Pancreas (tissue), 10 donors: ENCODE measurements at regions not wholly inside any gene's neighbourhood (a gene's known extent, or its start where the extent isn't known, plus 50 kb on each side); places are given as distances from the start of the nearest gene placed in this dataset.
A peak's percentile ranks its signal among the peaks of the same experiment; 100 is the strongest.

Source experiments
- ATAC-seq, 4 donors: fragments of 200-7000 bp; cut with Tn5 transposase; one replicate each; pipeline versions ENCODE4 v1.8.0 to v1.9.1; 2020; ENCODE audit warnings: mild to moderate bottlenecking in 4 of 4, moderate library complexity in 4 of 4
- DNase-seq, 6 donors: peaks; one replicate each; pipeline ENCODE4 v3.0.0-alpha.2; 2020
- FAIRE-seq: peaks from 2 replicates; lab custom pipeline; 2012; peaks lifted over from hg19 to GRCh38; lab: Jason Lieb, UNC
- H3K27ac ChIP-seq, 4 donors: fragments of 200-600 bp; sonication (generic); 1 replicate in 3 of 4; 2 replicates in 1 of 4; pipeline versions ENCODE4 v1.5.0 to v1.8.0; 2020
- H3K27me3 ChIP-seq, 4 donors: fragments of 200-600 bp; one replicate each; pipeline ENCODE4 v1.8.0; 2021
- H3K36me3 ChIP-seq, 3 donors: fragments of 200-600 bp; sonication (generic) in 1 of 3; one replicate each; pipeline versions ENCODE4 v1.5.0 to v1.8.0; 2020 to 2021
- H3K4me1 ChIP-seq, 3 donors: fragments of 200-600 bp; one replicate each; pipeline ENCODE4 v1.8.0; 2021
- H3K4me3 ChIP-seq, 4 donors: fragments of 200-600 bp; sonication (generic) in 2 of 4; one replicate each; pipeline versions ENCODE4 v1.5.0 to v1.8.0; 2020 to 2021
- H3K9me3 ChIP-seq, 4 donors: fragments of 200-600 bp; one replicate each; pipeline ENCODE4 v1.8.0; 2021
- WGBS, 2 donors: extraction: QIAGEN DNeasy Blood & Tissue Kit; methylation state at CpG; one replicate each; pipeline ENCODE4 v1.1.7; 2013; 5-methylcytosine and 5-hydroxymethylcytosine counted together
- intact Hi-C, 3 donors: fragments of 100-400 bp; cut with DNase I; formaldehyde crosslinking; loops; one replicate each; pipeline versions ENCODE4 v1.11.1 to v1.14.2; 2022
- TF ChIP-seq, protein P1 (sequence below), 4 donors: fragments of 200-600 bp; sonication (generic) in 3 of 4; IDR thresholded peaks; one replicate each; pipeline versions ENCODE4 v1.5.0 to v1.8.0; 2021; ENCODE audit warnings: antibody characterized with exemption in 4 of 4
- donor health status: healthy with polysubstance abuse.
- donor health status: DM: no; HTN: no; CAD: no; lungs with moderate emphysema.
- donor health status: DM: no; HTN: no; CAD: no.
- donor health status: control.
- donor health status: control.
- donor health status: Bipolar disorder and iron deficiency.
- donor health status: DM: yes; HTN: yes; CAD: no.
- donor health status: DM: no; HTN: no; CAD: no.
- donor health status: DM: no; HTN: no; CAD: no.
- donor health status: DM: yes; HTN: yes; CAD: no.

DNA sequence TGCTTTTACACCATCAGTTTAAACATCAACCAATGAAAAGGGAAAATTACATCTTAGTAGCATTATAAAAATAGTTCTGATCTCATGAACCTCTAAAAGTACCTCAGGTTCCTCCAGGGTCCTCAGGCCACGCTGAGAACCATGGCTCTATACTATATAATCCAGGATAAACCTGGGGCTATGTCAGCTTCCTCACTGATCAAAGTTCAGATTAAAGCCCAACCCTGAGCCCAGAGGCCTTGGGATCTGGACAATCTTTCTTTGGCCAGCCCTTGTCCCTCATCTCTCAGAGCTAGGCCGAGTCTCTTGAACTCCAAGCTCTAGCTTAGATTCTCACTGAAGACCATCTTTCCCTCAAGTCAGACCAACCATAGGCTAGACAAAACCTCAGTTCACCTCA is 168.3 kb downstream of the PLPP3 start:
- no peak overlapping the region for H3K4me3 ChIP-seq
- DNase-seq (no peak), FAIRE-seq (no peak), ATAC-seq (no peak)
- no peaks in the 10 kb centered on the region for H3K9me3 ChIP-seq
- no peaks in the 10 kb centered on the region for H3K27me3 ChIP-seq
- H3K4me1 ChIP-seq, result peaks cover 10 to 33% (median 12%) of the 10 kb centered on the region in 3 donors
- H3K27ac ChIP-seq, result peak overlapping the region in 2 of 4 donors; percentile 10 to 26
- intact Hi-C loops, result loop anchor here in 2 of 3 donors (5.0 to 10.0 kb wide), 2 partner anchors 164 to 171 kb away; partner anchors contain the start of gene PLPP3 (in 1 of the 2)
- TF ChIP-seq, protein P1, sequence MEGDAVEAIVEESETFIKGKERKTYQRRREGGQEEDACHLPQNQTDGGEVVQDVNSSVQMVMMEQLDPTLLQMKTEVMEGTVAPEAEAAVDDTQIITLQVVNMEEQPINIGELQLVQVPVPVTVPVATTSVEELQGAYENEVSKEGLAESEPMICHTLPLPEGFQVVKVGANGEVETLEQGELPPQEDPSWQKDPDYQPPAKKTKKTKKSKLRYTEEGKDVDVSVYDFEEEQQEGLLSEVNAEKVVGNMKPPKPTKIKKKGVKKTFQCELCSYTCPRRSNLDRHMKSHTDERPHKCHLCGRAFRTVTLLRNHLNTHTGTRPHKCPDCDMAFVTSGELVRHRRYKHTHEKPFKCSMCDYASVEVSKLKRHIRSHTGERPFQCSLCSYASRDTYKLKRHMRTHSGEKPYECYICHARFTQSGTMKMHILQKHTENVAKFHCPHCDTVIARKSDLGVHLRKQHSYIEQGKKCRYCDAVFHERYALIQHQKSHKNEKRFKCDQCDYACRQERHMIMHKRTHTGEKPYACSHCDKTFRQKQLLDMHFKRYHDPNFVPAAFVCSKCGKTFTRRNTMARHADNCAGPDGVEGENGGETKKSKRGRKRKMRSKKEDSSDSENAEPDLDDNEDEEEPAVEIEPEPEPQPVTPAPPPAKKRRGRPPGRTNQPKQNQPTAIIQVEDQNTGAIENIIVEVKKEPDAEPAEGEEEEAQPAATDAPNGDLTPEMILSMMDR (IDR thresholded peaks at IDR 0.05), result no peak
- 41 to 51% methylated on average over 2 of the region's 2 CpGs for WGBS, 2 donors
- no peaks in the 10 kb centered on the region for H3K36me3 ChIP-seq

DNA sequence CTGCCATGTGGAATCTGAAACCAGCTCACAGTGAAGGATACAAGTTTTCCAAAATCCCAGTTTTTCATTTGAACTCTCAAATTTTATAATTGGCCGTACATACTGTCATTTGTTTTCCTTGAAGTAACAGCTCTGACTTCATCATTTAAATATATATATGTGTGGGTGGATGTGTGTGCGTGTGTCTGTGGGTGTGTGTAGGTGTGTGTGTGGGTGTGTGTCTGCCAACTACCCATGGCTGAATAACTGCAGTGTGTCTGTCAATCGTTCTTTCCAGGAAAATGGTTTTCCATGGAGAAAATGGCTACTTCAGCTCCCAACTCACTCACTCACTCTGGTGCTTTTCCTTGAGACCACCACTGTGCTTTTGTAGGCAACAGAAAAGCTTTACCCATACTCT is 169.0 kb downstream of the PLPP3 start:
- H3K27me3 ChIP-seq, result no peaks in the 10 kb centered on the region
- no peak for ATAC-seq
- no peaks in the 10 kb centered on the region for H3K9me3 ChIP-seq
- WGBS, 2 donors, result 77 to 78% methylated on average over 3 of the region's 3 CpGs
- TF ChIP-seq, protein P1 (IDR thresholded peaks at IDR 0.05), result no peak
- no peak overlapping the region for H3K4me3 ChIP-seq
- peaks cover 10 to 31% (median 12%) of the 10 kb centered on the region in 3 donors for H3K4me1 ChIP-seq
- DNase-seq, result no peak
- peak overlapping the region in 1 of 4 donors; percentile 10 for H3K27ac ChIP-seq
- no peaks in the 10 kb centered on the region for H3K36me3 ChIP-seq
- intact Hi-C loops, result loop anchor here in 2 of 3 donors (5.0 to 10.0 kb wide), 2 partner anchors 164 to 172 kb away; partner anchors contain the start of gene PLPP3 (in 1 of the 2)
- FAIRE-seq, result no peak

DNA sequence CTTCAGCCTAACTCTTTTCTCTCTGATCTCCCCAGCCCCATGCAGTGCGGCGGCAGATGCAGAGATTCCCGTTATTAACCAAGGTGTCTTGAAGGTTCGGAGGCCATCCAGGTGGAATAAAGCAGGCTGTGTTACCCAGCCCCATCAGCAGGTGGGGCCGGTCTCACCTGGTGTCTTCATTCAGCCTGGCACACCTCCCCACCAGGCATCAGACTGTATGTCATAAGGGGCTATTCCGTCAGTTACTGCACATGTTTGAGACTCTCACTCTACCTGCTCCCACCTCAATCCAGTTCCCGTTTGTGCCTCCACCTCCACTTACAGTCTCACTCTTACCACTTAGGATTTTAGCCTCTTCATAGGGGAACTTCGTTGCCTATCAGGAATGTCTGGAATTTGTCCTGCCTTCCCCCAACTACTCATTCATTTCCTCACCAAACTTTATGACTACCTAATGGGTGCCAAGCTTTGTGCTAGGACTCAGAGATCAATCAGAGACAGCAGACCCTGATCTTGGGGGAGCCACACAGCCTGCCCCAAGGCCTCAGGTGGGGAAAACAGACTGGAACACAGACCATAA is 170.2 kb downstream of the PLPP3 start:
- no peaks in the 10 kb centered on the region for H3K27me3 ChIP-seq
- intact Hi-C loops, result no loop called here
- ATAC-seq, result peak; percentile 78 to 92 (median 89)
- no peaks in the 10 kb centered on the region for H3K36me3 ChIP-seq
- TF ChIP-seq, protein P1 (IDR thresholded peaks at IDR 0.05), result peak; percentile 30 to 49 (median 40)
- H3K9me3 ChIP-seq, result no peaks in the 10 kb centered on the region
- H3K4me3 ChIP-seq, result no peak overlapping the region
- no peak for FAIRE-seq
- 45% methylated on average over 8 of the region's 8 CpGs for whole genome bisulfite sequencing, 2 donors
- peaks cover 10 to 27% (median 12%) of the 10 kb centered on the region in 3 donors for H3K4me1 ChIP-seq
- DNase-seq, result peak; percentile 55 to 74 (median 66)
- H3K27ac ChIP-seq, result no peak overlapping the region

DNA sequence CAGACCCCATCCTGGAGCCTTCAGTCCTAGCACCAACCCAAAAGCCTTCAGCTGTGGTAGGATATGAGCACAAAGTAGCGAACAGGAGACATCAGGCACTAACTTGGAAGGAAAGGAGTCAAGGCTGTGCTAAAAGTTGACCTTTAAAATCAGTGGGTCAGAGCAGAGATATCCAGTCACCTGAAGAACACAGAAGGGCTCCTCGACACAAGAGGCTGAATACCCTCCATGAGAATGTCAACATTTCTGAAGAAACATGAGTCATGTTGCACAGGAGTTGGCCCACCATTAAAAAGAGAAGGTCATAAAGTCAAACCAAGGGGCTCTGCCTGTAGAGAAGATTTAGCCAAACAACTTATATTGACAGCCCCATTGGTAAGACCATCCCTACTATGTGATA is 172.5 kb downstream of the PLPP3 start:
- FAIRE-seq, result no peak
- H3K27me3 ChIP-seq, result no peaks in the 10 kb centered on the region
- H3K27ac ChIP-seq, result no peak overlapping the region
- no peaks in the 10 kb centered on the region for H3K36me3 ChIP-seq
- WGBS, 2 donors, result 92 to 98% methylated on average over 2 of the region's 2 CpGs
- H3K4me3 ChIP-seq, result no peak overlapping the region
- H3K9me3 ChIP-seq, result no peaks in the 10 kb centered on the region
- ATAC-seq, result no peak
- TF ChIP-seq, protein P1 (IDR thresholded peaks at IDR 0.05), result no peak
- intact Hi-C loops, result no loop called here
- DNase-seq, result no peak
- peaks cover 5 to 13% (median 8%) of the 10 kb centered on the region in 3 donors for H3K4me1 ChIP-seq

DNA sequence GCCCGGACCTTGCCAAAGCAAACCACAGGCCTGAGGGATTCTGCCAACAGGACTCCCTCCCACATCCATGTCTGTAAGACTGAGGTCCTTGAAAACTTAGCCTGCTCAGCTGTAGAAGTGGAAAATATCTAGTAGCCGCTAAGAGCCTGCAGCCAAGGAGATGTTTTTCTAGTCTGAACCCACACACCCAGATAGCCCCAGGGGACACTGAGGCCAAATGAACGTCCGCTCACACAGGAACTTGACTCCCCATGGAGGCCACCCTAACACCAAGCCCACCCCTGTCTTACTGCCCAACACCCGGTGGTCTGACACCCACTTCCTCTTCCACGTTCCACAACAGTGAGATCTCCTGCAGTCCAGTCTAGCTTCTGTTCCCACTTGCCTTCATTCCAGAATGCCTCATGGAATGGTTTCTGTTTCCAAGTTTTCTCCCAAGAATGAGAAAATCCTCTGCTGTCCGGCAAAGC is 174.8 kb downstream of the PLPP3 start:
- Histone ChIP-seq H3K4me3 (no peak overlapping the region), H3K9me3 (no peaks in the 10 kb centered on the region), H3K36me3 (no peaks in the 10 kb centered on the region), H3K4me1 (no peaks in the 10 kb centered on the region), H3K27ac (no peak overlapping the region), H3K27me3 (no peaks in the 10 kb centered on the region)
- TF ChIP-seq, protein P1 (IDR thresholded peaks at IDR 0.05), result no peak
- 82 to 83% methylated on average over 7 of the region's 7 CpGs for WGBS, 2 donors
- intact Hi-C loops, result no loop called here
- peak in 1 of 4 donors; percentile 15 for ATAC-seq
- no peak for FAIRE-seq
- DNase-seq, result no peak
